SJCRH30 (cell line): ENCODE measurements at regions not wholly inside any gene's neighbourhood (a gene's known extent, or its start where the extent isn't known, plus 50 kb on each side); places are given as distances from the start of the nearest gene placed in this dataset.
"Not testable (repeated sequence)": the region's sequence is repeated elsewhere in the genome, so short reads cannot be mapped to it uniquely, and the experiment has no call there.

Source experiments
- DNase-seq, 2 experiments: peaks; one replicate each; pipeline ENCODE4 v3.0.0-alpha.2; 2015 to 2020
- H3K27ac ChIP-seq: fragments of 250-450 bp; sonication (Bioruptor Pico); 2 replicates; pipeline ENCODE4 v1.5.1; 2020; ENCODE audit warnings: mild to moderate bottlenecking, moderate library complexity
- H3K27me3 ChIP-seq: fragments of 250-450 bp; sonication (Bioruptor Pico); 2 replicates; pipeline ENCODE4 v1.5.1; 2020; ENCODE audit warnings: mild to moderate bottlenecking, moderate library complexity
- H3K36me3 ChIP-seq: fragments of 250-450 bp; sonication (Bioruptor Pico); 2 replicates; pipeline ENCODE4 v1.5.1; 2020; ENCODE audit warnings: mild to moderate bottlenecking, moderate library complexity
- H3K4me1 ChIP-seq: fragments of 250-450 bp; sonication (Bioruptor Pico); 2 replicates; pipeline ENCODE4 v1.5.1; 2020; ENCODE audit warnings: mild to moderate bottlenecking, moderate library complexity
- H3K4me3 ChIP-seq: fragments of 250-450 bp; sonication (Bioruptor Pico); 2 replicates; pipeline ENCODE4 v1.5.1; 2020; ENCODE audit warnings: mild to moderate bottlenecking, moderate library complexity
- H3K9me3 ChIP-seq: fragments of 250-450 bp; sonication (Bioruptor Pico); replicated peaks from 2 replicates; pipeline ENCODE4 v1.5.1; 2020; ENCODE audit warnings: mild to moderate bottlenecking, moderate library complexity

DNA sequence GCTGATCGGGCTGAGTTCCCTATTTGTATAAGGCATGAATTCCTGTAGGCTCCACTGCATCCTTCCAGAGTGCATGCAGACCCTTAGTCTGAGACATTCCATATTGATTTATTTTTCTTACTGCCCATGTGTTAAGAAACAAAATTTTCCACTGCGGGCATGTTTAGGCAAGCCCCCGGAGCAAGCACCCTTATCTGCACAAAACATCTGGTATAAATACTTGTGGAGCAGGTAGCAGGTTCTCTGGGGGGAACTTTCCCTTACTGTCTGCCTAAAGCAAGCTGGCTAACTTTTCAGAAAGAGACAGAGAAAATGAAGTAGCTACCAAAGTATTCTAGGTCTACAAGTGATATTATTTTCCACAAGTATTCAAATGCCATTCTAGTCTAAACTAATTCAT, 1338.5 kb upstream of the PCDH10 start:
- H3K9me3 ChIP-seq, H3K4me3 ChIP-seq, H3K27ac ChIP-seq, H3K27me3 ChIP-seq, H3K36me3 ChIP-seq, DNase-seq, H3K4me1 ChIP-seq: not testable (repeated sequence)
